NCI-H2107 treated with DMSO at 0.1 percent for 48 hours (cell line): ENCODE measurements at regions not wholly inside any gene's neighbourhood (a gene's known extent, or its start where the extent isn't known, plus 50 kb on each side); places are given as distances from the start of the nearest gene placed in this dataset.

Experiments used
- DNase-seq: peaks from one replicate; lab custom pipeline; 2025; ENCODE audit not compliant: unreplicated experiment; lab: John Stamatoyannopoulos, UW

DNA sequence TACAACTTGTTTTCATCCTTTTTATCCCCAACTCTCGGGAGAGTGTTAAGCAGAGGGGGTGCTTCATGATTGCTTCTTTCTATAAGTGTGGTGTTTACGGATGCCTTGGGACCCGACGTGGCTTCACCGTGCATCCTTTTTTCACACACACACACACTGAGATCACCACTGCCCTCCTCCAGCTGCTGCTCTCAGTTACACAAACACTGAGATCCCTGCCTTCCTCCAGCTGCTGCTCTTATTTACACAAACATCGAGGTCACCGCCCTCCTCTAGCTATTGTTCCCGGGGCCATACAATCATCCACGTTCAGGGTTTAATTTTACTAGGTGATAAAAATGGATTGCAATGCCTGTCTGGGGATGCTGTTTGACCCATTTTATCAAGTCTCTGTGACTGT is 155.4 kb upstream of the FAM9B start:
- DNase-seq, result peak; percentile 18

- no peak for DNase-seq
These were observed 157.5 kb upstream of the FAM9B start for GRCh38 chrX:9191392-9191791.

DNA sequence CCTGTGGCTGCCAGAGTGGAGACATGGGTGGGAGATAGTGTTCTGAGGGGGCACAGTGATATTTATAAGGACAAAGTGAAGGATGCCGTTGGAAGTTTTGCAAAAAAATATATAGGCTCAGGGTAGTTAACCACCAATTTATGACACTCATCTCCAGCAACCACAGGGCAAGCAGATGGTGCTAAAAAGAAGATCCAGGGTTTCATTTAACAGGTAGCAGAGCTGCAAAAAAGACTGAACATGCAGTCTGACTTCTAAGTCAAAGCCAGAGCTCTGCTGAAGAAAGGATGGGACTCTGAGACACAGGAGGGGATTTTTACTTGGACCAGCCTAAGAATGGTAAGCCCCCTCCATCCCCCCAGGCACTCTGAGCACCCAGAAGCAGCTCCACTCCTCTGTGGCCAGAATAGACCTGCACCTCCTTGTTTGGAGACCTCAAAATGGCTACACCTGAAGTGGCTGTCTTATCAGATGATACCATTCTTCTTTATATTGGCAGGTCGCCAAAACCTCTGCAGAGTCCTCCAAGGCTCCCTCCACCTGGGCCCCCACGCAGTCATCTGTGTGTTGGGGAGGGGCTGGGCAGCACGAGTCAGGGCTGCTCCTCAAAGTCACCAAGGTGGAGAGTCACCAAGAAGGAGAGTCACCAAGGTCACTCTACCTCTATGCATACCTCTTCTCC is 161.4 kb upstream of the FAM9B start:
- DNase-seq, result no peak

GRCh38 chrX:9196961-9197640 is 163.2 kb upstream of the FAM9B start:
- DNase-seq, result no peak

DNA sequence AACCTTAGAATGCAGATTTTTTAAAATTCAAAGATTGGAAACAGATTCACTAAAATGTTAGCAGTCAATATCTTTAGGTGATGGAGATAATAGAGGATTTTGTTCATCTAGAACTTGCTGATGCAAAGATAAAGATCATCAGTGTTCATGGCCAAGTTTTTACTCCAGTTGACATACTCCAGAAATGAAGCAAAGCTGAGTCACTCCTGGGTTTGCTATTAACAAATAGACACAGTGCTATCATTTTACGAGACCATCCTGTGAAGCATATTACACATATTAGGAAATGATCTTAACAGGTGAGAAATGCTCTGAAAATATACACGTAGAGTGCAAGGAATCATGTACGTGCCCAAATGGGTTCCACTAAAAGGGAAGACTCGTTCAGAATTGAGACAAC is 170.6 kb upstream of the FAM9B start:
- DNase-seq, result no peak

DNA sequence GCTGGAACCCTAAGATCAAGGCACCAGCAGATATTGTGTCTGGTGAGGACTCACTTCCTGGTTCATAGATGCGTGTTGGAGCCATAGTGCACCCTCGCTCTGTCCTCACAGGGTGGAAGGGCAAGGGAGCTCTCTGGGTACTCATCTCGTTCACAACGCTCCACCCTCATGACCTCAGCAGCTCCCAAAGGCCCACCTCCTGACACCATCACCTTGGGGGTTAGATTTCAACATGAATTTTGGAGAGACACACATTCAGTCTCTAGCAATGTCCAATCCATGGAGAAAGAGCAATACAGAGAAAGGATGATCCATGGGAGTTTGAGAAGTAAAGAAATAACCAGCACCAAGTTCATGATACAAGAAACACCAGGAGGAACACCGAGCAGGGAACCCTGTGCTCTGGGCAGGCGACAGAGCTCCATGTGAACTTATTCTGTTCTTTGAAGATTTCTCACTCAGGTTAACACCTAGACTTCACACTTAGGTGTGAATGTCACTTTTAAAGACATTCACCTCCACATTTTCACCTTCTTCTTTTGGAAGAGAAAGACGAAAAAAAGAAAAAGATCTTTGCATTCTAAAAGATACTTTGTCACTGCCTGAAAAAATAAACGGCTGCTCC is 171.8 kb upstream of the FAM9B start:
- no peak for DNase-seq

GRCh38 chrX:9207142-9207541 is 173.2 kb upstream of the FAM9B start:
- DNase-seq, result no peak

DNA sequence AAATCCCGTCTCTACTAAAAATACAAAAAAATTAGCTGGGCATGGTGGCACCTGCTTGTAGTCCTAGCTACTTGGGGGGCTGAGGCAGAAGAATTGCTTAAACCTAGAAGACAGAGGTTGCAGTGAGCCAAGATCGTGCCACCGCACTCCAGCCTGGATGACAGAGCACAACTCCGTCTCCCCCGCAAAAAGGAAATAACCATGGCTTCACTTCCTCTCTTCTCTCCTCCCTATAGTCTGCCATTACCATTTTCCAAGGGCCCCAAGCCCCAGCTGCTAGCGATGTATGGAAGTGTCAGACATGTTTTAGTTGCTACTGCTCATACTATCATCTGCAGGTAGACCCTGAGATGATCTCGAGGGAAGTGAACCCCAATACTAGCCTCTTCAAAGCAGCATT is 177.3 kb upstream of the FAM9B start:
- no peak for DNase-seq

- DNase-seq, result no peak
These were observed 187.9 kb upstream of the FAM9B start for GRCh38 chrX:9221781-9222180.

DNA sequence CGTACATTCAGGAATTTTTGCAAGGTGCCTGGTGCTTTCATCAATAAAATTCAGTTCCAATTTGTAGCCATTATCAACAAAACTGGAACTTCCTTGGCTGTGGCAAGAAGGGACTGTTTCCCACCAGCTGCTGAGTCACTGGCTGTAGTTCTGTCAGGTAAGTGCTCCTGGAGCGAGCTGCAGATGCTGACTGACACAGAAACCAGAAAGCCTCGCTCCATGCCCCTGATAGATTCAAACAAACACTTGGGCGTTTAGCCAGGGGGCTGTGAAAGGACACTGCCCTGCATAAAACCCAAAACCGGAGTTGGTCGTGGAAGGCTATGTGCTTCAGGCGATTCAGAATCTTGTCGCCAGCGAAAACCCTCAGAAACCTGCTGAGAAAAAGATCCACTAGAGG is 188.4 kb upstream of the FAM9B start:
- no peak for DNase-seq

DNA sequence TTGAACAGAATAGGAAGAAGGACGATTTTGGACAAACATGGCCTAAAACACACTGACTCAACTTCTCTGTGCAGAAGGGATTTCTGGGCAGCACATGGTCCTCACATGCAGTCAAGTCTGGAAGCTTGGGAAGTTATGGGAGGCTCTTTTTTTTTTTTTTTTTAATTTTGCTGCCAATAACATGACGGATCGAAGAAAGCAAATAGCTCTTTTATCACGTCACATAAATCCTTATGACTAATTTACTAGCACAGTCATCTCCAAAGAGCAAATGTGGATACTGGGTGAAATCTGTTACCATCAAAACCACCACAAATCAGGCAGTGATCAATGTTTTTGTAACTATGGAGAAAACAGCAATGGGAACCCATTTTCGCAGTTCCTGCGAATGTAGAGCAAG is 193.3 kb upstream of the FAM9B start:
- no peak for DNase-seq

DNA sequence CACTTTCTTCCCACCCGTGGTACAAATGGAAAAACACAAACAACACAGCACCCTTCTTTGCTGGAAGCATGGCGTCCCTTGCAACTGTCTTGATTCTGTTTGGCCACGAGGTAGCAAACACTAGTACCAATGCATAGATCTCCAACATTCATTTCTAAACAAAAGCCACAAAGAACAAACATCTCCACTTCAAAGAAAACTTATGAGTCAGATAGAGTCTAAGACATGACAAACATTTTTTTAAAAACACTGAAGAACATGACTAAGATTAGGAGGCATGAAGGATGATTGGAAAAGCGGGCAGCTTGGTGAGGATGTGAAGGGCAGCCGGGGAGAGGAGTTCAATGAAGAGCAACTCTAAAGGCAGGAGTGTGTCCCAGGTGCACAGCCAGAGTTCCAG is 197.6 kb upstream of the FAM9B start:
- no peak for DNase-seq

GRCh38 chrX:9233141-9233540 is 199.2 kb upstream of the FAM9B start:
- DNase-seq, result no peak

DNA sequence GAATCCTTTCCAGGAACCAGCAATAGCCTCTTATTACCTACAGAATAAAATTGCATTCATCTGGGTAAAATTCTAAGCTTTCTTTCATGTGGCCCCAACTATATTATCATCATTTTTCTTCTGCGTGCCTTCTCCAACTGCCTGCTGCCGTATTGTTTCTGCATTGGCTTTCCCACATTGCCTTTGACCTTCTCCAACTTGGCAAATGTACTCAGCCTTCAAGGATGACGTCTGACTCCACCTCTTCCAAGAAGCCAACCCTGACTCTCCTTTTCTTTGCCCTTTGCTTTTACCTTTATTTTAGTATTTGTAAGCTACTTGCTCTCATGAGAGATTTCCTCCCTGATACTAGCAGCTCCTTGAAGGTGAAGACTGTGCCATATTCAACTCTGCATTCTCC is 200.4 kb upstream of the FAM9B start:
- no peak for DNase-seq

GRCh38 chrX:9235722-9236121 is 201.8 kb upstream of the FAM9B start:
- DNase-seq, result no peak

GRCh38 chrX:9240956-9241355 is 207.0 kb upstream of the FAM9B start:
- no peak for DNase-seq

- DNase-seq, result no peak
These were observed 207.5 kb upstream of the FAM9B start for GRCh38 chrX:9241427-9241826.

DNA sequence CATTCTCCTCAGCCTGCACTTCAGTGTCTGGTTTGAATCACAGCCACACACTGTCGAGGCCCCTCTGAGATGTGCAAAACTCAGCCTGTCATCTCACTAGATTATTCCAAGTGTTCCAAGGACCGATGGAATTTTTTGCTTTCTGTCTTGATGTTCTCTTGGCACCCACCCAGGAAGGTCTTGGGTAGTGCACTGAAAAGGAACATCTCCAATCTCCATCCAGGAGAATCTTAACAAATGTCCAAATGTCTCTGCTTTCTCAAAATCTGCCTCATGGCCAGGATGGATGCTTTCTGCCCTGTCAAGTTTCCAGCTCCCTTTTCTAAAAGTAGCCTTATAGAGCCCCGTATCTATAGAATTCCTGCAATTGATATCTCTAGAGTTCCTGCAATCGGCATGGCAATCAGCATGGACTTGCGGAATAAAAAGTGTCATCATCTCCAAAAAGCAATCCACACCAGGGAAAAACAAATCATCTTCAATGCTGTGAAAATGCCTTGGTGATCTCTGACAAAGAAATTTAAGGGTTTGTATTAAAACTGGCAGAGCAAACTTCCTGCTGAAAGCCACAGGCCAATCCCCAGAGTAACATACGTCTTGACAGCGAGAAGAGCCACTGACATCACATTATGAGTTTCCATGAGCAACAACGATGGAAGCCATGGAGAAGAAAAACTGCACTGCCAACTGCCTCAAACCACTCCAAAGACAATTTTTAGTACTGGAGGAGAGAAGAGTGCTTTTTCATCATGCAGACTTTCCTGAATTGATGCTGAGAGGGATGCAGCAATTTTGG is 215.3 kb upstream of the FAM9B start:
- no peak for DNase-seq

GRCh38 chrX:9252182-9252581 is 212.7 kb upstream of the TBL1X start:
- no peak for DNase-seq

DNA sequence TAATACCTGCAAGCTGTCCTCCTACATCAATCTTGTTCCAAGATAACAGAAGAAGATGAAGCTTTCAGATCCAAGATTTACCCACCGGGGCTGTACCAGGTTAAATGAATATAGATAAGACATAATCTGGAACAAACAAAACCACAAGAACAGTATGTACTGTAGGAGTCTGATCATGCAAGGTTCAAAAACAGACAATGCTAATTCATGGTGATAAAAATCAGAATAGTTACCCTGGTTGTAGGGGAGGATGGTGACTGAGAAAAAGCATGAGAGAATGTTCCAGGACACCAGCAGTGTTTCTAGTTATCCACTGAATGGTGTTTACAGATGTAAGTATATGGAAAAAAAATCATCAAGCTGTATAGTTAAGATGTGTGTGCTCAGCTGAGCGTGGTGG is 211.6 kb upstream of the TBL1X start:
- no peak for DNase-seq

DNA sequence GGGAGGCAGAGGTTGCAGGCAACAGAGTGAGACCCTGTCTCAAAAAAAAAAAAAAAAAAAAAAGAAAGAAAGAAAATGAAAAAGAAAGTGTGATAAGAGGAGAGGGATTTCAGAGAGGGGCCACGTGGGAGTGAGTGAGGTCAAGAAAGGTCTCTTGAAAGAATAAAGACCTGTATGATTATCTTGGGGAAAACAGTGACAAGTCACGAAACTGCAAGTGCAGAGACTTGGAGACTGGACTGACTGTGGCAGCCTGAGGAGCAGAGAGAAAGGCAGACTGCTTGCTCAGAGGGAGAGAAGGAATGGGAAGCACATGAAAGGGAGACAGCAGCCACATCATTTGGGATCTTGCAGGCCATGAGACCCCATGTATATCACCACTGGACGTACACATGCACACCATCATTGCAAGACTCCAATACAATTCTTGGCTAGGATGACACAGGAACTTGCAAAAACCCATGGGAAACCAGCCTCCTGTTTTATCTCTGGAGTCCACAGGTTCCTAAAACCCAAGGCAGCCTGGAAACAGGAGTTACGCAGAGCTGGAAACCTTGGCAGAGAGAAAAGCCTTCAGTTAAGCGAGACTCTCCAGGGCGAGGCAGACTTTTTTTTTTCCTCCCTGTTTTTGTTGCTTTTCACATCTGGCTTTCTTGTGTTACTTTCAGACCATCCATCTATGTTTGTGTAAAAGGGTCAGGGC is 207.0 kb upstream of the TBL1X start:
- no peak for DNase-seq
